ENCODE measurements at regions not wholly inside any gene's neighbourhood (a gene's known extent, or its start where the extent isn't known, plus 50 kb on each side); places are given as distances from the start of the nearest gene placed in this dataset.

GRCh38 chr10:35794703-35795102, 152.6 kb upstream of the FZD8 start:
- TF ChIP-seq CTCF (IDR thresholded peaks at IDR 0.05) = no peak
- TF ChIP-seq POLR2A (IDR thresholded peaks at IDR 0.05) = no peak
- no peak overlapping the region for H3K4me3 ChIP-seq (ENCODE audit: low read depth, poor library complexity, severe bottlenecking)
- no peak for DNase-seq (ENCODE audit: low spot score in 2 of 2)
- 86 to 90% methylated on average over 12 of the region's 12 CpGs for WGBS, 2 donors
- intact Hi-C loops (cut with DNase I; ENCODE audit: low total_unique reads) = no loop called here

DNA sequence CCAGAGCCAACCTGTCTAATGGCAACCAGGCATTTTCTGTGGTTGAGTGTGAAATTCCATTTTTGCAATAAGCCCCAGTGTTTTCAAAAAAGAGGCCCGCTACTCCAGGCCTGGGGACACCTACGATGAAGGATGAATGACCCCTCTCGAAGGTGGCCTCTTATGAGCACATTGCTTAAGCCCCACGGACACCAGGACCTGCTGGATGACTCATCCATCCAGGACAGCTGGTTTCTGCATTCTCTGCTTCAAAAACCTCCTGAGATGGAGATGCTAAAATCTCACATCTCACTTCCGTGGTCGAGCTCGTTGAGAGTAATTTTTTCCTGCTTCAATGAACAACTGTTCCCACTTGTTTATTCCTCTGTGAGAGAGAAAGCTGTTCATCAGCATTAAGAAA, 150.2 kb upstream of the FZD8 start:
- TF ChIP-seq POLR2A (IDR thresholded peaks at IDR 0.05) = no peak
- TF ChIP-seq CTCF (IDR thresholded peaks at IDR 0.05) = no peak
- 73 to 79% methylated on average over 7 of the region's 7 CpGs for WGBS, 2 donors
- H3K4me3 ChIP-seq (ENCODE audit: low read depth, poor library complexity, severe bottlenecking) = no peak overlapping the region
- intact Hi-C loops (cut with DNase I; ENCODE audit: low total_unique reads) = no loop called here
- no peak for DNase-seq (ENCODE audit: low spot score in 2 of 2)

DNA sequence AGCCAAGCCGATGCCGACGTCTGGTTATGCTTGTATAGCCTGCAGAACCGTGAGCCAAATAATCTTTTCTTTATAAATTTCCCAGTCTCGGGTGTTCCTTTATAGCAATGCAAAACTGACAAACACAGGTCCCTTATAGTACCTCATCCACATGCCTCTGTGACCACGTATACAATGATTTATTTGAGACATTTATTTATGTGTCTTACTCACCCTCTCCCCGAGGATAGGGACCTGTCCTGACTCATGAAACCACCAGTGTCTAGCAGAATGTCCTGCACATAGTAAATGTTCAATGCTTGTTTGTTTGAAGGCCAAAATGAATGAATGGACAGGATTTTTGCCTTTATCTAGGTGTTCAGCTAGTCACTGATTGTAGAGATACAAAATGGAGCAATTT, 147.9 kb upstream of the FZD8 start:
- 66% methylated on average over 7 of the region's 7 CpGs for WGBS, 2 donors
- H3K4me3 ChIP-seq (ENCODE audit: low read depth, poor library complexity, severe bottlenecking) = no peak overlapping the region
- DNase-seq (ENCODE audit: low spot score in 2 of 2) = no peak
- intact Hi-C loops (cut with DNase I; ENCODE audit: low total_unique reads) = no loop called here
- TF ChIP-seq POLR2A (IDR thresholded peaks at IDR 0.05) (no peak), CTCF (IDR thresholded peaks at IDR 0.05) (no peak)

DNA sequence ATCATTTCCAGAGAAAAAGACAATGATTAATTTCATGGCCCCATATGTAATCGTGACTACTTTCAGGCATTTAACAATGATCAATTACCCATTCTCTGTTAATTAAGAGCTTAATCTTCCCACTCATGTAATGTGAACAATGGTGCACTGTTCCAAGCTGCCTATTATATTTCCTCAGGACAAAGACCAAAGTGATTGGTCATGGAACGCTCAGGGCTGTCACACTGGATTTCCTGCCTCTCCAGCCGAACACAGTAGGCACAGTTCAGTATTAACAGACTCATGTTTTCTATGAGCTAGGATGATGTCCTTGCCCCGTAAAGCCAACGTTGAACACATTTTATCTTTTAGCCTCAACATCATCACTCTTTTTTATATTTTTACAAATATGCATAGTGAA, 142.7 kb upstream of the FZD8 start:
- no peak overlapping the region for H3K4me3 ChIP-seq (ENCODE audit: low read depth, poor library complexity, severe bottlenecking)
- no peak for TF ChIP-seq POLR2A (IDR thresholded peaks at IDR 0.05)
- no peak for TF ChIP-seq CTCF (IDR thresholded peaks at IDR 0.05)
- intact Hi-C loops (cut with DNase I; ENCODE audit: low total_unique reads) = loop anchor here (5.0 kb wide), 1 partner anchor 262 kb away; no protein-coding TSS in a partner anchor
- 65 to 77% methylated on average over 5 of the region's 5 CpGs for WGBS, 2 donors
- DNase-seq (ENCODE audit: low spot score in 2 of 2) = no peak

DNA sequence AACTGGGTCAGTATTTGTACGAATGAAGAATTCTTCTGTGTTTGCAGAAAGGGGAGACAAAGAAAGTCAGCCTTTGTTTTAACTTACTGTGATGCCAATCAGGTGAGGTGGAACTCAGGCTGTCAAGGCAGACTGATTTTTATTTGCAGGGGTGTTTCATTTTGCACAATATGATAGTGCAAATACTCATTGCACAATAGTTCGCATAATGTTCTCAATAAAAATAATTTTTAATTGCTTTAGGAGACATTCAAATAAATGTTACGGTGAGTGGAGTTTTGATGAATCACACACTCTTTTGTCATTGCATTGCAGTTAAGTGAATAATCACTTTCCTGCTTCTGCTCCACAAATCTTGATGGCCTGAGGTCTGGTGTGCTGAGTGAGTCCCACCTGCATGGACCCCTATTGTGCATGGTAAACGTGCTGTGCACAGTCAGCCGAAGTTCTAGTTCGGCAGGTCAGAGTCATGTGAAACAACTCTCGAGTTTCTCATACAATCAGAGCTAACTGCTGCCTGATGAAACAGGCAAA, 141.3 kb upstream of the FZD8 start:
- no peak for DNase-seq (ENCODE audit: low spot score in 2 of 2)
- no peak for TF ChIP-seq POLR2A (IDR thresholded peaks at IDR 0.05)
- no peak for TF ChIP-seq CTCF (IDR thresholded peaks at IDR 0.05)
- 44 to 53% methylated on average over 7 of the region's 7 CpGs for WGBS, 2 donors
- no peak overlapping the region for H3K4me3 ChIP-seq (ENCODE audit: low read depth, poor library complexity, severe bottlenecking)
- intact Hi-C loops (cut with DNase I; ENCODE audit: low total_unique reads) = loop anchor here (5.0 kb wide), 1 partner anchor 261 kb away; no protein-coding TSS in a partner anchor

DNA sequence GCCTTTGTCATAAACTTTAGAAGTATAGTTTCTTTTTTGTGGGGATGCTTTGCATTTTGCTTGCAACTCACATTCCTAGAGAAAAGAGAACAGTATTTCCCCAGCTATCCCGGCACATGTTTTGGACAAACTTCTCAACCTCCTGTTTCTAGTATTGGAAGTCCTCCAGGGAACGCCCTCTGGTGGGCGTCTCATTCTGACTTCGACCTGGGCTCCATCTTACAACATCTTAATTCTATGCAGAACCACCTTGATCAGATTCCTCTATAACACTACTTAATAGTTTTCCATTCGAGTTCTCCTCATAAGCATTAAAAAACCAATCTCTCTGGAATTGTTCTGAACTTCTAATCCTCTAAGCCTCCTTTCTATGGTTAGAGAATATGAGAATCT, 139.5 kb upstream of the FZD8 start:
- WGBS, 2 donors = 55 to 58% methylated on average over 5 of the region's 5 CpGs
- DNase-seq (ENCODE audit: low spot score in 2 of 2) = no peak
- intact Hi-C loops (cut with DNase I; ENCODE audit: low total_unique reads) = loop anchor here (5.0 kb wide), 1 partner anchor 259 kb away; no protein-coding TSS in a partner anchor
- no peak for TF ChIP-seq CTCF (IDR thresholded peaks at IDR 0.05)
- no peak for TF ChIP-seq POLR2A (IDR thresholded peaks at IDR 0.05)
- no peak overlapping the region for H3K4me3 ChIP-seq (ENCODE audit: low read depth, poor library complexity, severe bottlenecking)

Data from lower leg skin (tissue), 4 donors.